Hepatocyte (in vitro differentiated cells): ENCODE measurements at regions not wholly inside any gene's neighbourhood (a gene's known extent, or its start where the extent isn't known, plus 50 kb on each side); places are given as distances from the start of the nearest gene placed in this dataset.

ENCODE experiments used
- CTCF ChIP-seq: fragments of 200-600 bp; sonication (generic); IDR thresholded peaks from 2 replicates; pipeline ENCODE4 v1.5.1; 2016; ENCODE audit warnings: antibody characterized with exemption, mild to moderate bottlenecking; ENCODE audit not compliant: poor library complexity
- EZH2 ChIP-seq: fragments of 200-600 bp; sonication (generic); IDR thresholded peaks from 2 replicates; pipeline ENCODE4 v1.6.1; 2016; ENCODE audit warnings: antibody characterized with exemption, mild to moderate bottlenecking, borderline replicate concordance

GRCh38 chr22:49589811-49590210 is 237.9 kb downstream of the BRD1 start:
- no peak for TF ChIP-seq CTCF
- no peak for TF ChIP-seq EZH2
